GM12878 (cell line): ENCODE measurements at regions not wholly inside any gene's neighbourhood (a gene's known extent, or its start where the extent isn't known, plus 50 kb on each side); places are given as distances from the start of the nearest gene placed in this dataset.

ENCODE experiments used
- ATAC-seq: fragments of 200-7000 bp; cut with Tn5 transposase; 3 replicates; pipeline ENCODE4 v1.9.1; 2020; ENCODE audit warnings: mild to moderate bottlenecking, moderate library complexity
- BruUV-seq: library from RNA; stranded (reverse); fragments of 400-500 nt; replicated peaks from 2 replicates; lab custom pipeline; 2021; lab: Mats Ljungman, UMichigan
- CTCF ChIA-PET: fragments of 300-600 bp; sonication (Branson Sonifier 250); formaldehyde crosslinking; extraction: SDS; loops from one replicate; lab custom pipeline; 2021; ENCODE audit warnings: inconsistent platforms; lab: Yijun Ruan, JAX
- POLR2A ChIA-PET: fragments of 350-600 bp; formaldehyde crosslinking; extraction: SDS; loops from one replicate; lab custom pipeline; 2021; ENCODE audit warnings: inconsistent platforms; lab: Charles Lee
- RAD21 ChIA-PET: fragments of 300-600 bp; sonication (Branson Sonifier 250); formaldehyde crosslinking; loops from one replicate; lab custom pipeline; 2023; ENCODE audit warnings: antibody characterized with exemption; ENCODE audit not compliant: unreplicated experiment; lab: Charles Lee
- SMC1A ChIA-PET: fragments of 300-600 bp; sonication (Branson Sonifier 250); formaldehyde crosslinking; loops from one replicate; lab custom pipeline; 2023; ENCODE audit not compliant: unreplicated experiment, uncharacterized antibody; lab: Charles Lee
- DNase-seq: peaks from one replicate; pipeline ENCODE4 v3.0.0-alpha.2; 2011; ENCODE audit warnings: low read depth, low spot score
- FAIRE-seq: peaks from 3 replicates; lab custom pipeline; 2011; peaks lifted over from hg19 to GRCh38; lab: Jason Lieb, UNC
- H2AFZ ChIP-seq: 2 replicates; pipeline ENCODE4 v1.6.0; 2011; ENCODE audit warnings: low read depth, low read length, control low read depth; ENCODE audit not compliant: control insufficient read depth
- H3K27ac ChIP-seq: 2 replicates; pipeline ENCODE4 v1.5.1; 2011; ENCODE audit warnings: control low read depth; ENCODE audit not compliant: control insufficient read depth, insufficient read depth
- H3K27me3 ChIP-seq, 2 experiments: replicated peaks in 1 of 2; 2 replicates each; pipeline versions ENCODE4 v1.6.0 to v1.6.1; 2011; ENCODE audit warnings: low read length in 1 of 2; ENCODE audit not compliant: control insufficient read depth in 2 of 2, insufficient read depth in 2 of 2
- H3K36me3 ChIP-seq, 2 experiments: 2 replicates each; pipeline ENCODE4 v1.5.1; 2011; ENCODE audit warnings: low read length in 1 of 2; ENCODE audit not compliant: control insufficient read depth in 2 of 2, insufficient read depth in 2 of 2
- H3K4me1 ChIP-seq: 2 replicates; pipeline ENCODE4 v1.6.1; 2011; ENCODE audit warnings: mild to moderate bottlenecking, low read length, moderate library complexity, mixed read lengths; ENCODE audit not compliant: control insufficient read depth, insufficient read depth
- H3K4me2 ChIP-seq: 2 replicates; pipeline ENCODE4 v1.6.0; 2011; ENCODE audit warnings: control low read depth; ENCODE audit not compliant: control insufficient read depth, insufficient read depth
- H3K4me3 ChIP-seq: fragments of 200-600 bp; sonication (generic); 2 replicates; pipeline ENCODE4 v1.5.1; 2016
- H3K79me2 ChIP-seq: 2 replicates; pipeline ENCODE4 v1.6.0; 2011; ENCODE audit warnings: low read length; ENCODE audit not compliant: control insufficient read depth, insufficient read depth
- H3K9ac ChIP-seq: 2 replicates; pipeline ENCODE4 v1.8.0; 2011; ENCODE audit warnings: low read length, control low read depth, mixed read lengths; ENCODE audit not compliant: control insufficient read depth, insufficient read depth
- H3K9me3 ChIP-seq: replicated peaks from 3 replicates; pipeline ENCODE4 v1.5.1; 2011; ENCODE audit warnings: mild to moderate bottlenecking, low read length; ENCODE audit not compliant: control insufficient read depth, insufficient read depth
- H4K20me1 ChIP-seq: 2 replicates; pipeline ENCODE4 v1.6.0; 2011; ENCODE audit not compliant: control insufficient read depth, insufficient read depth
- BMI1 ChIP-seq: fragments of 450-650 bp; IDR thresholded peaks from 2 replicates; pipeline ENCODE4 v1.6.1; 2016; ENCODE audit warnings: mild to moderate bottlenecking, moderate library complexity, borderline replicate concordance
- CHD4 ChIP-seq: fragments of 200-600 bp; sonication (generic); IDR thresholded peaks from 2 replicates; pipeline ENCODE4 v1.6.1; 2016; ENCODE audit warnings: mild to moderate bottlenecking
- E4F1 ChIP-seq: fragments of 450-650 bp; IDR thresholded peaks from 2 replicates; pipeline ENCODE4 v1.6.1; 2018; ENCODE audit warnings: borderline replicate concordance, mild to moderate bottlenecking; ENCODE audit not compliant: partially characterized antibody
- FOXM1 ChIP-seq: IDR thresholded peaks from 2 replicates; pipeline ENCODE4 v1.6.1; 2012; ENCODE audit warnings: low read depth, mild to moderate bottlenecking, inconsistent platforms, low read length, moderate library complexity
- IKZF2 ChIP-seq, 2 experiments: fragments of 450-650 bp; IDR thresholded peaks; 2 replicates each; pipeline ENCODE4 v1.6.1; 2017; ENCODE audit warnings: mild to moderate bottlenecking in 2 of 2, moderate library complexity in 2 of 2
- NFXL1 ChIP-seq: fragments of 450-650 bp; IDR thresholded peaks from 2 replicates; pipeline ENCODE4 v1.6.1; 2017; ENCODE audit warnings: antibody characterized with exemption, mild to moderate bottlenecking, borderline replicate concordance
- NR2C2 ChIP-seq: IDR thresholded peaks from 2 replicates; pipeline ENCODE4 v1.6.1; 2011; ENCODE audit warnings: borderline replicate concordance, low read depth; ENCODE audit not compliant: control insufficient read depth, insufficient read length
- NR2F1 ChIP-seq: fragments of 450-650 bp; conservative IDR thresholded peaks from 2 replicates; pipeline ENCODE4 v1.6.1; 2017; ENCODE audit warnings: mild to moderate bottlenecking
- REST ChIP-seq: IDR thresholded peaks from 2 replicates; pipeline ENCODE4 v1.6.1; 2012; ENCODE audit warnings: mild to moderate bottlenecking, low read depth, low read length
- SIN3A ChIP-seq: IDR thresholded peaks from 2 replicates; pipeline ENCODE4 v1.6.1; 2012; ENCODE audit warnings: low read depth, low read length, improper control_type of control experiment
- SMARCA5 ChIP-seq: fragments of 450-650 bp; IDR thresholded peaks from 2 replicates; pipeline ENCODE4 v1.6.1; 2017; ENCODE audit warnings: mild to moderate bottlenecking
- USF1 ChIP-seq: IDR thresholded peaks from 2 replicates; pipeline ENCODE4 v1.6.1; 2011; ENCODE audit warnings: borderline replicate concordance, low read depth, mild to moderate bottlenecking, moderate library complexity, mixed read lengths, low read length; ENCODE audit not compliant: insufficient read depth; ENCODE audit errors: extremely low read length
- ZNF217 ChIP-seq: fragments of 450-650 bp; IDR thresholded peaks from 2 replicates; pipeline ENCODE4 v1.6.1; 2017; ENCODE audit warnings: antibody characterized with exemption, mild to moderate bottlenecking
- WGBS: methylation state at CpG from one replicate; pipeline ENCODE4 v1.1.6; 2016; ENCODE audit warnings: low lambda C conversion rate; ENCODE audit not compliant: insufficient replicate concordance, insufficient coverage; ENCODE audit errors: missing lambda C conversion rate; 5-methylcytosine and 5-hydroxymethylcytosine counted together
- in situ Hi-C: fragments of 300-500 bp; cut with MboI; formaldehyde crosslinking; loops from 9 replicates; pipeline ENCODE4 v1.14.3; 2018; ENCODE audit warnings: mixed read lengths
- intact Hi-C: fragments of 100-400 bp; cut with micrococcal nuclease; formaldehyde crosslinking; loops from one replicate; pipeline ENCODE4 v1.14.2; 2022; ENCODE audit not compliant: unreplicated experiment

- H2AFZ ChIP-seq = no peak overlapping the region; the same call in 1 of the 2 replicates
- ATAC-seq (no peak), FAIRE-seq (no peak), DNase-seq (no peak)
- no TSS peak for BruUV-seq
- H3K4me3 ChIP-seq = no peak overlapping the region
- intact Hi-C loops = no loop called here
- H3K9me3 ChIP-seq = no peaks in the 10 kb centered on the region; the same call in 2 of the 3 replicates
- peaks cover 36% of the 10 kb centered on the region for H3K4me1 ChIP-seq
- in situ Hi-C loops = no loop called here
- no peak overlapping the region for H3K27ac ChIP-seq
- H3K27me3 ChIP-seq = no peaks in the 10 kb centered on the region
- no peak overlapping the region for H3K9ac ChIP-seq
- H3K36me3 ChIP-seq = no peaks in the 10 kb centered on the region
- H3K79me2 ChIP-seq = no peaks in the 10 kb centered on the region
- WGBS = 0% methylated on average over 1 of the region's 1 CpG
- SMC1A ChIA-PET = interaction anchor here (0.7 kb wide), 1 partner anchor 14 kb away, joined by 4 read pairs; no protein-coding TSS in a partner anchor
- no peaks in the 10 kb centered on the region for H4K20me1 ChIP-seq
- RAD21 ChIA-PET = no interaction called here
- CTCF ChIA-PET = interaction anchor here (0.6 to 1.5 kb wide), 2 partner anchors 181 to 447 kb away, joined by 3 to 4 read pairs; no protein-coding TSS in a partner anchor
- POLR2A ChIA-PET = no interaction called here
- no peak overlapping the region for H3K4me2 ChIP-seq
- no peak for TF ChIP-seq USF1
- no peak for TF ChIP-seq NR2F1
- no peak for TF ChIP-seq ZNF217
- no peak for TF ChIP-seq CHD4
- no peak for TF ChIP-seq E4F1
- no peak for TF ChIP-seq REST
- no peak for TF ChIP-seq SMARCA5
- TF ChIP-seq NR2C2 = no peak
- no peak for TF ChIP-seq NFXL1
- no peak for TF ChIP-seq SIN3A
- no peak for TF ChIP-seq IKZF2 (IDR thresholded peaks at IDR 0.05)
- no peak for TF ChIP-seq BMI1
- TF ChIP-seq FOXM1 = no peak
Measured at GRCh38 chr7:106723398-106723797, 62.4 kb upstream of the CCDC71L start.
